SKM-1 treated with dmso at 0.1 percent for 144 hours (cell line): ENCODE measurements at regions not wholly inside any gene's neighbourhood (a gene's known extent, or its start where the extent isn't known, plus 50 kb on each side); places are given as distances from the start of the nearest gene placed in this dataset.
"Not testable (repeated sequence)": the region's sequence is repeated elsewhere in the genome, so short reads cannot be mapped to it uniquely, and the experiment has no call there.

Experiments
- DNase-seq: peaks from one replicate; lab custom pipeline; 2025; ENCODE audit not compliant: unreplicated experiment; lab: John Stamatoyannopoulos, UW

- no peak for DNase-seq
Measured at GRCh38 chr14:26319139-26319864, 278.5 kb downstream of the NOVA1 start.

DNA sequence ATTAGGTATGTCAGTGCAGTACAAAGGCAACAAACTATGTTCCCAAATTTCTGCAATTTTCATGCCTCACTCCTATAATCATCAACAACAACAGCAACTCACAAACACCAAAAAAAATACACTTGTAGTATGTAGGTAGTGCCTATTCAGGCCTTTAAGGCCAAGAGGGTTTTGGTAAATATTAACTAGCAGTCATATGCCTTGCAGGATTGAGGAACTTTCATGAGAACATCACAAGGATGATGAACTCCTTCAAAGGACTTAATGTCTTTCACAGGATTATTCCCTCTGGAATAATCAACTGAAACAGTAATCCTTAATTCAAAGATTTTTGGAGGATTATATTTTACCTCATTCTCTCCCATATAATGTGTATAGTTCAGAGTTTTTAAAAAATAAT lies 293.8 kb downstream of the NOVA1 start:
- no peak for DNase-seq

- DNase-seq = no peak
Measured at GRCh38 chr14:26293909-26294308, 303.9 kb downstream of the NOVA1 start.

DNA sequence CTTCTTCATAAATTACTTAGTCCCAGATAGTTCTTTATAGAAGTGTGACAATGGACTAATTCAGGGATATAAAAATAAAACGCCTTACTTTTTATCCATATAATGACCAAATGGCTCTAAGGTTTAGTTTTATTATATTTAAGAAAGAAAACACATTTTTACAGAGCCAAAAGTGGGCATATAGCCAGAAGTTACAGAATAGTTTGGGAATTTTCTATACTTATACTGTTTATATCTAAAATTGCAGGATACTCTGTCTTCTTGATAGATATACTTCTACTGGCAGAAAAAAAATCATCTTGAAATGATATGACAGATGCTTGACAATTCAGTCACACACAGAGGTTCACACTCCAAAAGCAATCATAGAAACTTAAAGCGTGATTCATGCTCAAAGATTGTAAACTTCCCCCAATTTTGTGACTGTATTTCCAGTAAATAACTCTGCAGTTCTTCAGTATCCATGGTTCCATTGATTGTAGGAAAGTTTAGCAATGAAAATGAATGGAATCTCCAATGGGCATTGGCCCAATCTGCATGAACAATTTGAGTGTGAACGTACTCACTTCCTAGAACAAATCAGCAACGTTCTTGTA lies 307.8 kb downstream of the NOVA1 start:
- DNase-seq = no peak

DNA sequence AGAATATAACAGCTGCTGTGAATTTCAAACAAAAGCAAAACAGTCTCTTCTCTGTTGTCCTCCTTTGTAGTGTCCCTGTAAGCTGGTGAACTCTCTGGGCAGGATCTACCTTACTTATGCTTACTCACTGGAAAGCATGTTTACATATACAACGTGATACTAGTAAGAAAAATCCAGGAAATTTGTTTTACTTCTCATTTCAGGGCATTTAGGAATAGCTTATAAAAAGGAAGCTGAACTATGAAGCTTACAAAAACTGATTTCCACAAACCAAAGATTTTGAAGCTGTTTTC lies 311.0 kb downstream of the NOVA1 start:
- no peak for DNase-seq

DNA sequence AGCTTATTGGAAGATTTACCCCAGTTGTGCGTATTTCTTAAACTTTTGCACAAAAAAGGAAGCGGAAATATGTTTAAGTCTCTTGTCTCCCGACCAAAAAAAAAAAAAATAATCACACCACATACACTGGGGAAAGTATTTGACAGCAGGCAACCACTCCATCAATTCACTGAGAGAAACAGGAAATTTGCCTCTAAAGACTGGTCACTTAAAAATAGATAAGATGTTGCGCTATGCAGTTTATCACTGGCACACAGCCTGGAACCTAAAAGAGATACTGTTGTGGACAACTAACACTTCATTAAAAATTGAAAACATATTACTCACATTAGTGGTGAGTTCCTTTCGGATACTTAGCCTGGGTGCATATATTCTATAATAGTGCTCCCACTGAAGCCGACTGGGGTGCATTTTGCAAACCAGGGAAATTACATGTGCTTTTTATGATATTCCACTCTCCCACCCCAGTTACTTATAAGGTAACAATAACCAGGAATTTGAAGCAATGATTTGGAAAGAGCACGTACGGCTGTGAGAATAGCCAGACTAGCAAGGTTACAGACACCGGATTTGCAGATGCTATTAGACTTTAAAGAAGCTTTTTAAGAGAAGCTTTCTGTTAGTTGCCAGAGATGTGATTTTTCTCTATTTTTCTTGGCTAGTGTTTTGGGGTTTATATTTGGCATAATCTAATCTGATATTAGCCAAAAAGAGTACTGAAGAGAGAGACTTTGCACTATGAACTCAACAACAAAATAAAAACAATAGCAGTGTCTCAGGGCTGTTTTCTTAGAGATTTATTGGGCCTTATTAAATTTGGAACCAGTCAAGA lies 311.5 kb downstream of the NOVA1 start:
- no peak for DNase-seq

GRCh38 chr14:26282578-26282977 lies 315.3 kb downstream of the NOVA1 start:
- DNase-seq = no peak

DNA sequence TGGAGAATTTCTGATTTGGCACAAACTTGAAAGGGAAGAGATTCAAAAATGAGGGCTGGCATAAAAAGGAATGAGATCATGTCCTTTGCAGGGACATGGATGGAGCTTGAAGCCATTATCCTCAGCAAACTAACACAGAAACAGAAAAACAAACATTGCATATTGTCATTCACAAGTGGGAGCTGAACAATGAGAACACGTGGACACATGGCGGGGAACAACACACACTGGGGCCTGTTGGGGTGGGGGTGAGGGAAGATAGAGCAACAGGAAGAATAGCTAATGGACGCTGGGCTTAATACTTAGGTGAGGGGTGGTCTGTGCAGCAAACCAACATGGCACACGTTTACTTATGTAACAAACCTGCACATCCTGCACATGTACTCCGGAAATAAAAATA lies 315.8 kb downstream of the NOVA1 start:
- not testable (repeated sequence) for DNase-seq

DNA sequence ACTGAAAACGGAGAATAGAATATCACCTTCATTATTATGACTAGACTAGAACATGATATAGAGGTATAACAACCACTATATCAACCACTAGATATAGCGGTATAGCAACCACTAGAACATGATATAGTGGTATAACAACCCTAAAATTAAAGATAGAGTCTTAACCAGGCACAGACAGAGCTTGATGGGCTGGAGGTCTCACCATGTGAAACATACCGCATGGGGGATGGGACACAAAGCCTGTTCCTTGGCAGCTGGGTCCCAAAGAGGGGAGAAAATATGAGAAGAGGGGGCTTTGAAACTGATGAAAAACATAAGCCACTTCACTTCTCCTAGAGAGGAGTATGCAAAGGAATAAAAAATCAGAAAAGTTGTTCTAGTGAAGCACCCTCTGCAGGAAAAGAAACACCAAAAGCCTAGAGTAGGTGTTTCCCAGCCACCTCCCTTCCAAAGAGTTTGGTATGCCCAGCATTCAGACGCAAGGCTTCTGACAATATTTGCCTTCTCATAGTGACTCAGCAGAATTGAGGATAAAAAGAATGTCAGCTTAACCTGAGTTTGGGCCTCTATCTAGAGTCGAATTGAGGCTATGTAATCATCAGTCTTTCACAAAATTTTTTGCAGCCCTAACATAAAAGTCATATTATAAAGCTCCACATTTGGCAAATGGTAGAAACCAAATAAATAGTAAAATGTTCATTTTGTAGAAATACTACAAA lies 316.4 kb downstream of the NOVA1 start:
- no peak for DNase-seq

GRCh38 chr14:26276757-26277156 lies 321.1 kb downstream of the NOVA1 start:
- DNase-seq = no peak

DNA sequence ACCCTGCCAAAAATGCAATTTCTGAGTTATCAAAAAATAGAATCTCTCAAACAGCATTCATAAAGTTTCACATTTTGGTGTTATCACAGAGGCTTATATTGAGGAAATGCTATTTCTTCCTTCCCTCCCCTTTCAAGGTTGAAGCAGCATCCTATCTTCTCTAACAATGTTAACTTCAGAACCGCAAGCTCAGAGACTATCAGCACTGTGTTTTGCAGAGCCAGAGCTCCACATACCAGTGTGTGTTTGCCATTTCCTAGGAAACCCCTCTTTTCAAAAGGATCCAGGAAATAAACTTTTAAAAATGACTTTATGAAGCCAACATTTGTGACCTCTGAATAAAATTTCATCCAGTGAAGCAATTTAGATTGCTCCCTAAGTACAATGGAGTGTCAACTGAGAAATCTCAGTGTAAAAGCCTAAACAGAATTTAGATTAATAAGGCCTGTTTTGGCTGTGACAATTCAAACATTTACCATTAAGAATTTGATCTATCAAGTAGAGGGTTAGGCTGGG lies 332.6 kb downstream of the NOVA1 start:
- no peak for DNase-seq

DNA sequence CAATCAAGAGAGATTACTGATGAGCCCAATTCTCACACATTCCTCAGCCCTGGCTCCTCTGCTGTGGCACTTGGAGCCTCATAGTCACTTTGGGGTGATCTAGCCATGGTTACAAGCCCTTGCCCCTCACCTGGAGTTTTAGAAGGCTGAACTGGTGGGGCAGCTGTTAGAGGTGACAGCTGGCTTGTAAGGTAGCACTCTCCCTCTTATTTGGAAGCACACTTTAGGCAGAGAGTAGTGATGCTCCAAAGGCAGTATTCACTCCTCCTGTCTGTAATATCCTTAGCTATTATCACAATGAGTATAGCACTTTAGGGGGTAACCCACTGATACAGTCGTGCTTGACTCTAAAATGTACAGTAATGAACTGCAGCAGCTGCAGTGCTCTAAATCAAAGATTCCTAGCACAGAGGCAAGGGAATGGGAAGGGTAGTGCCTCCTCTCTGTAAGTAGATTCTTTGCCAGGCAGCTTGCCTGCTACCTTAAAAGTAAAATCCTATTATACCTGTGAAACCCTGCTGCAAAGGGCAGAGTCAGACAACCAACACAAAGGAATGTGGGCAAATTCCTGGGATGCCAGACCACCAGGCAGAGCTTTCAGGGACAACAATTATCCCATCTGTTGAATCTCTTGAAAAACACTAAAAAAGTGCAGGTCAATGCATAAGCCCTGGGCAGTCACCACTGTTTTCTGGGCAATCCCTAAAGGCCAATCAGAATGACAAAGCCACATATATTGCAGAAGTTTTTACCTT lies 336.3 kb downstream of the NOVA1 start:
- DNase-seq = no peak

- no peak for DNase-seq
Measured at GRCh38 chr14:26255213-26255612, 342.6 kb downstream of the NOVA1 start.

DNA sequence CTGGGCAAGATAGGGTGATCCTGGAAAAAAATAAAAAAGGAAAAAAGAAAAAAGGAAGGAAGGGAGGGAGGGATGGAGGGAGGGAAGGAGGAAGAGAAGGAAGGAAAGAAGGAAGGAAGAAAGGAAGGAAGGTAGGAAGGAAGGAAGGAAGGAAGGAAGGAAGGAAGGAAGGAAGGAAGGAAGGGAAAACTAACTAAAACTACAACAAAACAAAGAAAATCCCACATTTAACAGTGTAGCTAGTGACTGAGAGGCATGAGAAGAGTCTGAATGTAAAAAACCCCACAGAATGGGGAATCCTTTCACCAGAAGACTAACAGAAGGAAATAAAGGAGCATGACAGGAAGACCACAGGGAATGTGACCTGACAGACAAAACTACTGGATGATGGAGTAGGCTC lies 345.7 kb downstream of the NOVA1 start:
- DNase-seq = no peak

DNA sequence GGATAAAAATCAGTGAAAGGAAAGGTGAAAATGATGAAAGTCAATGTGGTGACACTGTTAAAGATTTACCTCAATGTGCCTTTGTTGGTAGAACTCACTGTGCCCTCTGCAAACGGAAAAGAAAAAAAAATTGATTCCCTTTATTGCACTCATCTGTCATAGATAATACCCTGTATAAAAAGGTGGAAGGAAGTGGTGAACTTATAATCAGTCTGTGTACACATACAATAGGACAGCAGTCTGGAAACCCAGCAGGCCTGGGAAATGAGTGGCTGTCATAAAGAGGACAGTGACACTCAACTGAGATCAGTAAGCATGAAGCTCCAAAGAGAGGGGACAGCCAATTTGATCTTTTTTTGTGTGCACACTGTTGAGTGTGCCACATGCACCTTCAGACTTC lies 364.7 kb downstream of the NOVA1 start:
- no peak for DNase-seq

- DNase-seq = no peak
Measured at GRCh38 chr14:26218861-26219260, 379.0 kb downstream of the NOVA1 start.

DNA sequence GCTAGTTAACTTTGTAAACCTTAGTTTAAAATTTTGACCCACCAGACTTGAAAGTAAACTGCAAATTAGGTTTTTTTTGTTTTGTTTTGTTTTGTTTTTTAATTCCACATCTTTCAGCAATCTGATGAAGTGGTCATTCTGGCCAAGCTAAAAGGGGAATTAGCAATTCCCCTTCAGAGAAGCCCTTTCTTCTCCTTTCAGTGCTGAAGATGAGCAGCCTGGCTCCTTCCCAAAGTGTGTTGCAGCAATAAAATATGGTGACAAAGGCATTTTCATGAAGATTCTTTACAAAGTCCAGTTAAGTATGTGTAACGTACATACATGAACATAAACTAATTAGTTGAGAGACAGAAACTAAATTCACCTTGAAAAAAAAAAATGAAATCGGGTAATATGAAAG lies 380.1 kb downstream of the NOVA1 start:
- no peak for DNase-seq

GRCh38 chr14:26216786-26217185 lies 381.0 kb downstream of the NOVA1 start:
- DNase-seq = no peak

- no peak for DNase-seq
Measured at GRCh38 chr14:26213846-26214575, 383.8 kb downstream of the NOVA1 start.

DNA sequence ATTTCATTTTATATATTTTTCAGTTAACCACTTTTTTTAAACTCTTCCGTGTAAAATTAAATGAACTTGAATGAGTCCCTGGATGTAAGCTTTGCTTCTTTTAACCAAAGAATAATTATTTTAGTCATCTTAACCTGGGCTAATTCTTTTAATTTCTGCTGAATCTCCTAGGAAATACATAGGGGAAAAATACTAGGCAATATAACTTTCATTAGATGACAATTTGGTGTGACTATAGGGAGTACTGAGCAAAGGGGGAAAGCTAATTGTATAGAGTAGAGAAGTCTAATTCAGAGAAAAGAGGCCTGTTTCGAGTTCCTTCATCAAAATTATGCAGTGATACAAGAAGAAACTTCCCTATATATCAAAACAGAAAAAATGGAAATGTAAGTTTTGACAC lies 388.1 kb downstream of the NOVA1 start:
- no peak for DNase-seq
